ENCODE measurements at regions not wholly inside any gene's neighbourhood (a gene's known extent, or its start where the extent isn't known, plus 50 kb on each side); places are given as distances from the start of the nearest gene placed in this dataset.

GRCh38 chr1:91162613-91163012 is 140.8 kb upstream of the ZNF644 start:
- POLR2A ChIA-PET = interaction anchor here (0.7 kb wide), 1 partner anchor 402 kb away, joined by 3 read pairs; no protein-coding TSS in a partner anchor

More at GRCh38 chr1:91162613-91163012, 140.8 kb upstream of the ZNF644 start:
- Histone ChIP-seq H3K4me3 (no peak overlapping the region), H3K27me3 (ENCODE audit: control insufficient read depth in 2 of 2, insufficient read depth in 2 of 2, low read length in 2 of 2) (peaks cover 15 to 45% of the 10 kb centered on the region in 2 experiments), H2AFZ (ENCODE audit: low read depth, low read length) (no peak overlapping the region), H3K9ac (ENCODE audit: insufficient read depth in 1 of 2, low read depth in 2 of 2, low read length in 2 of 2) (no peak overlapping the region), H3K79me2 (ENCODE audit: control insufficient read depth, insufficient read depth, low read length) (no peaks in the 10 kb centered on the region), H3K9me1 (ENCODE audit: control insufficient read depth, insufficient read depth, low read length) (no peaks in the 10 kb centered on the region), H3K36me3 (ENCODE audit: control insufficient read depth, insufficient read depth, low read length) (no peaks in the 10 kb centered on the region), H3K9me3 (replicated peaks; ENCODE audit: control insufficient read depth, insufficient read depth, low read depth, low read length) (no peaks in the 10 kb centered on the region), H3K4me1 (replicated peaks in 1 of 2; ENCODE audit: control insufficient read depth in 2 of 2, insufficient read depth in 2 of 2, low read length in 2 of 2) (no peaks in the 10 kb centered on the region), H4K20me1 (replicated peaks; ENCODE audit: control insufficient read depth, insufficient read depth, low read length) (no peaks in the 10 kb centered on the region), H3K4me2 (ENCODE audit: insufficient read depth, low read length) (no peak overlapping the region), H3K27ac (ENCODE audit: extremely low read depth, low read depth, low read length) (no peak overlapping the region)
- 0% methylated on average over 3 of the region's 3 CpGs for WGBS (ENCODE audit: insufficient coverage, low coverage, missing lambda C conversion rate)
- TF ChIP-seq MCM7 (IDR thresholded peaks at IDR 0.05) (no peak), HDAC2 (IDR thresholded peaks at IDR 0.05) (no peak), ZBTB33 (CRISPR knock-in tag; IDR thresholded peaks at IDR 0.05) (no peak)
- TF ChIP-seq, protein P1, sequence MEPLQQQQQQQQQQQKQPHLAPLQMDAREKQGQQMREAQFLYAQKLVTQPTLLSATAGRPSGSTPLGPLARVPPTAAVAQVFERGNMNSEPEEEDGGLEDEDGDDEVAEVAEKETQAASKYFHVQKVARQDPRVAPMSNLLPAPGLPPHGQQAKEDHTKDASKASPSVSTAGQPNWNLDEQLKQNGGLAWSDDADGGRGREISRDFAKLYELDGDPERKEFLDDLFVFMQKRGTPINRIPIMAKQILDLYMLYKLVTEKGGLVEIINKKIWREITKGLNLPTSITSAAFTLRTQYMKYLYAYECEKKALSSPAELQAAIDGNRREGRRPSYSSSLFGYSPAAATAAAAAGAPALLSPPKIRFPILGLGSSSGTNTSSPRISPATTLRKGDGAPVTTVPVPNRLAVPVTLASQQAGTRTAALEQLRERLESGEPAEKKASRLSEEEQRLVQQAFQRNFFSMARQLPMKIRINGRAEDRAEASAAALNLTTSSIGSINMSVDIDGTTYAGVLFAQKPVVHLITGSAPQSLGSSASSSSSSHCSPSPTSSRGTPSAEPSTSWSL (CRISPR knock-in tag; IDR thresholded peaks at IDR 0.05; ENCODE audit: borderline replicate concordance) = no peak
- ATAC-seq (no peak), DNase-seq (ENCODE audit: extremely low read depth in 1 of 4, low spot score in 3 of 4) (no peak), FAIRE-seq (no peak)
- BruUV-seq (replicated peaks) = no TSS peak
- CTCF ChIA-PET (ENCODE audit: low intra/inter-chr PET ratio) = no interaction called here
- intact Hi-C loops (cut with micrococcal nuclease) (loop anchor here (10.0 kb wide), 3 partner anchors 148 to 1118 kb away; no protein-coding TSS in a partner anchor), in situ Hi-C loops (cut with MboI) (loop anchor here (10.0 to 25.0 kb wide), 2 partner anchors 438 to 775 kb away; partner anchors contain the start of gene BRDT)

Data from K562 (cell line).